HG02840 (cell line): ENCODE measurements at regions not wholly inside any gene's neighbourhood (a gene's known extent, or its start where the extent isn't known, plus 50 kb on each side); places are given as distances from the start of the nearest gene placed in this dataset.
"Not testable (repeated sequence)": the region's sequence is repeated elsewhere in the genome, so short reads cannot be mapped to it uniquely, and the experiment has no call there.

Experiments used
- ATAC-seq: cut with Tn5 transposase; IDR thresholded peaks from one replicate; pipeline ENCODE4 v1.9.1; 2021; ENCODE audit warnings: mild to moderate bottlenecking, moderate library complexity, moderate number of reproducible peaks; ENCODE audit not compliant: unreplicated experiment, low FRiP score

DNA sequence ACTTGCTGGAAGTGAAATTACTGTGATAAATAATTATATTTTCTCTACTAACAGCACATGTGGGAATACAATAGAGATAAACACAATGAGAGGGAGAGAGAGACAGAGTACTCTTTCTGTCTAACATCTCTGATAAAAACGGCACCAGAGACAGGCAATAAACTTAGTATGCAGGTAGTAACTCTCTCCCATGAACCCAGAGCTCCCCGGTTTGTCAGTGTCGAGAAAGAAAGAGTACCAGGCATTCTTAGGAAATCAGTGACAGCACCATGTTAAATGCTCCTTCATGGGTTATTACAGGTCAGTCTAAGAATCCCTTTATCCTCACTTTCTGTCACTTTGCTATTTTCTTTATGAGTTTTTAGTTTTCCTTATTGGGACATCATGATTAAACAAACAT is 110.7 kb upstream of the EPHA3 start:
- no peak for ATAC-seq

DNA sequence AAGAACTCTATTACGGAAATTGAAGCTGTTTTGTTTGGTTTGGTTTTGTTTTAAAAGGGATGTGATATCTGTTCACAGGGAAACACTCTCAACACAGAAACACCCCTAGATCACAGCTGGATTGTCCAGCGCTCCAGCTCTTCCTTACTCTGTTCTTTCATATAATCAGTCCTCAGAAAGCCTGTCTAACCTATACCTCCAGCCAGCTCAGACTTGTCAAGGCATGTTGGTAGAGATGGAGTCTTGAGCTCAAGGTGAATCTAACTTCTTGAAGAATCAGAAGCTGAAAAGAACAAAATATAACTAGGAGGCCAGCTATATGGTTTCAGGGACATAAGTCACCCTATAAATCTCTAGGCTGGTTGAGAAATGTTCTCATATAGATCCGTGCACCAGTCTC is 110.2 kb upstream of the EPHA3 start:
- no peak for ATAC-seq

DNA sequence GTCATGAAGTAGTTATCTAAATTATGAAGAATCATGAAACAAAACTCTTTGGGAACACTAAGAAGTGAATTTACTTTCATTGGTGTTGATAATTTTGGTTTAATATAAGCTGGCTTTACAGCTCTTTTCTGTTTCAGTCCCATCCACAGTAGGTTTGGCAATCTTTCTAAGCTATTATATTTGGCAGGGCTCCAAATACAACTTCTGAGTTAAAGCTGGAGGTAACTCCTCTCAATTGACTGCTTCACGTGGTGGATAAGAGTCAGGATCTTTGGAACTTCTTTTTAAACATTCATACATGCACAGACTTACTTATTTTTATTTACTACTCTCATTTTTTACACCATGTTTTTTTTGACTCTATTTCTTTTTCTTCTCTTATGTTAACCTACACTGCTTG is 106.5 kb upstream of the EPHA3 start:
- no peak for ATAC-seq

DNA sequence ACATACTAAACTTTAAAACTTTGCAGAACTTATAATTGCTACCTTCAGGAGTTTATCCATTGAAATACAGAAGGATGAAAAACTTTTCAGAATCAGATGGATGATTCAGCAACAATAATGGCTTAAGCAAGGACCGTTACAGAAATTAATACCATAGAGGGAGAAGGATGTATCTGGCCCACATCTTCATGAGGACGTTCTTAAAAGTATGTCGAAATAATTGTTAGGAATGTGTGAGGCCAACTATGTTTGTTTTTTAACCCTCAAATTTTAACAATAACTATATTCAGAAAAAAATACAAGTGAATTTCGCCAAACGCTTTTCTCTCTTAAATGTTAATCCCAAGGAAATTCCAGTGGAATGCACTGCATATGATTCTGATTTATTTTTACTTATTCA is 105.2 kb upstream of the EPHA3 start:
- ATAC-seq: no peak

DNA sequence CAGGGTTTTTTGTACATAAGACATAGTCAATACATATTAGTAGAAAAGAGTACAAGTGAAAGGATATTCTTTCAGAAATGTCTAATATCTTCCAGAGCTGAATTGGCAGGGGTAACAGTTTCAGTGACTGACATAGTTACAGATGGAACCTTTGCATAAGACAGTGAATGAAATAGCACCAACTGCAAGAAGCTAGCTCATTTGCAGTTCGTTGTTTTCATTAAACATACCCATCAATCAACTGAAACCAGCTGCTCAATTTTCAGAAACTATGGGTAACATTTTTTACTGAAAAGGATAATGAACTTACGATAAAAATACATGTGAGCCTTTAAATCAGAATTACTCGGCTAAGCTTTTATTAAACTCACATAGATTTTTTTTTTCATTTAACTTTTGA is 93.9 kb upstream of the EPHA3 start:
- no peak for ATAC-seq

DNA sequence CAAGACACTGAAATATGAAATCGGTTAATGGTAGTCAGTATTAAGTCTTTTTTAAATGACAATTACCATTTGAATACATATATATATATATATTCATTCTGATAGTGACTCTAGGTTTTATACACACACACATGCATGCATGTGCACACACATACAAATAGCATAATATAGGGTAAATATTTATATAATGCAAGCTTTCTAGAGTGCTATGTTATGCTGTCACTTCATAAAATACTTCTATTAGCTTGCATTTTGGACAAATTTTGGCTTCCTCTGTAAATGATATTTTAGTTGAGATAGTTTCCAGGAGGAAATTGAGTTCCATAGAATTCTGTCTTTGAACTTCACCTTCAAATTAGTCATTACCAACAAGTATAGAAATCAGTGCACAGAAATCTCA is 89.9 kb upstream of the EPHA3 start:
- no peak for ATAC-seq

DNA sequence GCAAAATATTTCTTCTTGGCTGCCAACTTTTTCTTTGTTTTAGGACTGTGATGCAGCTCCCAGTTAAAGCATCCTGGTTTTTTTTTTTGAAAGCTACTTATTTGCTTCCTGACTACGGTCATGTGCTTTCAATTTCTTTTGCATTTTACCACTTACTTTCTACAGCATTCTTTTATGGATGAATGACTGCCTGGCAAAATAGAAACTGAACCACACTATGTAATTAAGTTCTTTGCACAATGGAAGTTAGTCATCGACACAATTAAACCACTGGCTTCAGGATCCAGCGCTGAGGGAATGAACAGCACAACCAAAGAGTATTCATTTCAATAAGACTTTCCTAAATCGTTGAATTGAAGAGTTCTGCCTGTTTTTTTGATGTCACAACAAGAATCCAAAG is 82.2 kb upstream of the EPHA3 start:
- ATAC-seq: no peak

DNA sequence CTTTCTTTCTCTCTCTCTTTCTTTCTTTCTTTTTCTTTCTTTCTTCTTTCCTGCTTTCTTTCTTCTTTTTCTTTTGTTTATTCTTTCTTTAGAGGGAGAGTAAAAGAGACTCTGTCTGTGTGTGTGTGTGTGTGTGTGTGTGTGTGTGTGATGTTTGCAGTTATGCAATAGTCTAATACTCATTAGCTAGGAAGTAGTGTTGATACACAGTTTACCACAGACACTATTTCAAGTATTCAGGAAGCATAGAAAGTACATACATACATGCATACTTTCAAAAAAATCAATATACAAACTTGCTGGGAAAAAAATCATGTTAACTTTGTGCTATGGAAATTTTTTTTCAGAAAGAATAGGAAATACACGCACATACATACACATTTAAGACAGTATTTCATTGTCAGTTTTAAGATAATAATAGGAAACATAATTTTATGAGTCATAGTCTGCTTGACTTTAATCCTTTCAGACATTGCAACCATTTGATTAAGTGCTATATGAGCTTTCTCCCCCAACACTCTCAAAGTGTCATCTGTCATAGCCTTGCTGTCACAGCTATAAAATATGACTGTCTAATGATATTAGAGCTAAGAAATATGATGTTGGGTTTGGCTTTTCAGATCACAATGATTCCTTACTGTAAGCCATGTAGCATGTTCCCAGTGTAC is 74.9 kb upstream of the EPHA3 start:
- ATAC-seq: no peak

DNA sequence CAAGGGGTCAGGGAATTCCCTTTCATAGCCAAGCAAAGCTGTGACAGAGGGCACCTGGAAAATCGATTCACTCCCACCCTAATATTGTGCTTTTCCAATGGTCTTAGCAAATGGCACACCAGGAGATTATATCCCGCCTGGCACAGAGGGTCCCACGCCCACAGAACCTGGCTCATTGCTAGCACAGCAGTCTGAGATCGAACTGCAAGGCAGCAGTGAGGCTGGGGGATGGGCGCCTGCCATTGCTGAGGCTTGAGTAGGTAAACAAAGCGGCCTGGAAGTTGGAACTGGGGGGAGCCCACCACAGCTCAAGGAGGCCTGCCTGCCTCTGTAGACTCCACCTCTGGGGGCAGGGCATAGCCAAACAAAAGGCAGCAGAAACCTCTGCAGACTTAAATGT is 72.7 kb upstream of the EPHA3 start:
- not testable (repeated sequence) for ATAC-seq

DNA sequence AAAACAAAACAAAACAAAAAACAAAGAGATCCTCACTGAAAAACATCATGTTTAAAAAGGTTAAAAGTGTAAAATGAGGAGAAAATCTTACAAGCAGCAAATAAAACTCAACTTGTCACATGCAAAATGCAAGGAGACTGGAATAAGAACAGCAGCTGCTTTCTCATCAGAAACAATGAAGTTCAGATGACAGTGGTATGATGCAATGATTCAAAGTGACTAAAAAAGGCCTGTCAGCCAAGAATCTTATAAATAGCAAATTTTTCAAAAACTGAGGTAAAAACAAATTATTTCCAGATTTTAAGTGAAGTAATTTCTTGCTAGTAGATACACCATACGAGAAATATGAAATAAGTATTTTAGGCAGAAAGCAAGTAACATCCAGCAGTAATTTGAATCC is 68.6 kb upstream of the EPHA3 start:
- ATAC-seq: no peak

DNA sequence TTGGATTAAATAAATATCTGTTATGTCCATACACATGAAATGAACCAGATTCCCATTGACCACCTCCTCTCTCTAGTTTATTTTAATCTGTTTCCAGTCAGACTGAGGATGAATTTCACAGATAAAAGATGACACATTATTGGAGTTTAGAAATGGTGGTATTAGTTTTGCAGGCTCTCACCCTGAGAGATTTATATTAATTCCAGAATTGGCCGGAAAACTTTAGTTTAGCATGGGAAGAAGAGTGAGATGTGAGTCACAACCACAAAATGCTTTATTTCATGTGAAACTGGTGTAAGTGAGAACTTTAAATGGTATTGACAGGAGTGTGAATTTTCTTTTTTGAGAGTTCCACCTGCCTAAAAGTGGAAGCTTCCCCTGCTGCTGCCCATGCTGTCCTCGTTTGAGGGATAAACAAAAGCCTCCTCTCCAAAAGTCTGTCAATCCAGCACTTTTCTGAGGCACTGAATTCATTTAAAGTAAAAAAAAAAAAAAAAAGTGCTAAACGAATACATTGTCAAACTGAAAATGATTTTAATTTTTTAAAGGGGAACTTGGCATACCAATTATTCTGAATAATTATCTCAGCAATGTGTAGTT is 65.1 kb upstream of the EPHA3 start:
- no peak for ATAC-seq

DNA sequence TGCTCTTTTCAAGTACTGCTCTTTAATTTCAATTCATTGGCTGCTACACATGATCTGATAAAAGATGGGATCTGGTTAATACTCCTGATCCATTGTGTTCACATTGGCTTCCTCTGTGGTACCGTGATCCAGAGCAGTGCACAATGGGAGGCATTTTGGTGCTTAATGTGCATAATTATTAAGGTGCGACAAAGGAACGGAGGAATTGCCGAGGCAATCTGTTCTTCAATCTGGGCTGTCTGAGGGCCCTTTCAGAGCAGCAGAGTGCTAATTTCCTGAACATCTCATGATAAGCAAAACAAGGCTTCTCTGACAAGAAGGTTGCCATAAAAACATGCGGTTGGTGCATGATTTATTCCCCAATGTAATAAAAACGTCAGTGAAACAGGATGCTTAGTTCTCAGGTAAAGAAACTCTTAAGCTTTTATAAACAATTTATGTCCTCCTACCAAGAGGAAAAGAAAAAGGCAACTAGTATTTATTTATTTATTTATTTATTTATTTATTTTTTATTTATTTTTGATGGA is 64.0 kb upstream of the EPHA3 start:
- ATAC-seq: no peak

DNA sequence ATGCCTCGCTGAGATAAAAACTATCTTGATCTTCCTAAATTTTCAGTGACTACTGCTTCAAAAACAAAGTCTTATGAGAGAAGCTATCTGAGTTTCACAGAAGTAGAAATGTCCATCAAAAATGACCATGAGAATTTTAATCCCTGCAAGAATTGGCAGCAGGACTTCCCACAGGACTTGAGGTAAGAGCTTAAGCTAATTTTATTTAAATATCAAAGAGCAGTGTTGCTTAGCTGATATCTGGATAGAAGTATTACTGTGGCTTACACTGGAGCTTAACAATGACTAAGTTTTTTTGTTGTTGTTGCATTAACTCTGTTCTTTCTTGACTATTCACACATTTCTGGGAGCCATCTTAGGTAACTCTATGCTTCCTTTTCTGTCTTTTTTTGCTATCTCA is 60.8 kb upstream of the EPHA3 start:
- no peak for ATAC-seq

DNA sequence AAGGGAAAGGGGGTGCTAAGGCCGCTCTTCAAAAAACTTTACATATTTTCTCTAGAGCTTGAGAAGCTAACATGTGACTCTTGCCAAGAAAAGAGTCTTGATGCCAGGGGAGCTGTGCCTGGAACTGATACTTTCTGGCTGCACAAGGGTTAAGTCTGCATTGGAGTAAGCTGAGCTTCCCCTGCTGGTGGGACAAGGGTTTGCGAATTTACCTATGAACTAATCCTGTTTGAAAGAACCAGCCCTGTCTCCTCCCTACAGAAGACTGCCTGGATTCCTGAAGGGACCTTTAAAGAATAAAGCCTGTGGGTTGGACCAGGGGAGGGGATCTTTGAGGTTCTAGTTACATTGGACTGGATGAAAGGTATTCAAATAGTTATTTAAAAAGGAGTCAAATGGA is 58.3 kb upstream of the EPHA3 start:
- no peak for ATAC-seq

DNA sequence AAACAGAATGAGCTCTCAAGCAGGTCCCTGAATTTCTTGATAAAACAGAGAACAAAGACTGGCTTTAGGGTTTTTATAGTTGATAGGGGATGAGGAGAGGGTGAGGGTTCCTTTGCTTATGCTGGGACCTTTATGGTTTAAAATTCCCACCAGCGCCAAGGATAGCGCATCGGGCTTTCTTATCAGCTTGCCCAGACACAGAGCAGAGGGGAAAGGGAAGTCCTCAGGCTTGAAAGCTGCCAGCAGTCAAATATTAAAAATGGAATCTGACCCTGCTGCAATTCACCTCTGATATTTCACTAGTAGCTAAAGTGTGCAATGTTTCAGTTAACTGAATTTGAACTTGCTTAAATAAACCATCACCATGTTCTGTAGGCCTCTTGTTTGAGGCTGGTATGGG is 55.0 kb upstream of the EPHA3 start:
- no peak for ATAC-seq

DNA sequence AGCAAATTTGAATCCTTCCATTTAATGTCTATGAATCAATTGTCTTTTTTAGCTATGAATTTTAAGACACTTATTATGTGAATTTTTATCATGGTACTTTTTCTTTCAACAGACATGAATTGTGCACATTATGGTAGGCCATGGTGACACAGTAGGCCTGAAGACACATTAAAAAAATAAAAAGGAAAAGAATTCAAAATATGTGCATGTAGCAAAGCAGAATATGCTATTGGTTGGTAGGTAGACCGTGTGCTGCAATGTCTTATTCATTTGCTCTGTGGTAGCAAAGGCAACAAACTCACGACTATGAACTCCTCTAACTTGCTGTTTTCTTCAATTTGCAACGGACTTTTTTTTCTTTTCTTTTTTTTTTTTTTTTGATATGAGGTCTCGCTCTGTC is 50.0 kb upstream of the EPHA3 start:
- ATAC-seq: no peak
